Astrocyte (in vitro differentiated cells and primary cell): ENCODE measurements at regions not wholly inside any gene's neighbourhood (a gene's known extent, or its start where the extent isn't known, plus 50 kb on each side); places are given as distances from the start of the nearest gene placed in this dataset.

Experiments used
- DNase-seq: peaks from one replicate; pipeline ENCODE4 v3.0.0-alpha.2; 2010; ENCODE audit warnings: low read depth
- FAIRE-seq: peaks from 2 replicates; lab custom pipeline; 2011; peaks lifted over from hg19 to GRCh38; lab: Jason Lieb, UNC
- H2AFZ ChIP-seq: 2 replicates; pipeline ENCODE4 v1.6.0; 2012; ENCODE audit warnings: low read depth, low read length, inconsistent platforms
- H3K27ac ChIP-seq: 2 replicates; pipeline ENCODE4 v1.5.1; 2011; ENCODE audit warnings: low read depth, low read length, inconsistent platforms
- H3K27me3 ChIP-seq: 2 replicates; pipeline ENCODE4 v1.6.0; 2011; ENCODE audit warnings: low read length, inconsistent platforms; ENCODE audit not compliant: insufficient read depth
- H3K36me3 ChIP-seq: 2 replicates; pipeline ENCODE4 v1.5.1; 2011; ENCODE audit warnings: low read length, inconsistent platforms; ENCODE audit not compliant: insufficient read depth
- H3K4me1 ChIP-seq: 2 replicates; pipeline ENCODE4 v1.5.1; 2011; ENCODE audit warnings: low read length, inconsistent platforms; ENCODE audit not compliant: insufficient read depth
- H3K4me2 ChIP-seq: 2 replicates; pipeline ENCODE4 v1.6.0; 2012; ENCODE audit warnings: low read length, inconsistent platforms
- H3K4me3 ChIP-seq: 2 replicates; pipeline ENCODE4 v1.5.1; 2011; ENCODE audit warnings: low read depth, mild to moderate bottlenecking, low read length, inconsistent platforms; ENCODE audit not compliant: insufficient read depth
- H3K79me2 ChIP-seq: 2 replicates; pipeline ENCODE4 v1.6.0; 2012; ENCODE audit warnings: mild to moderate bottlenecking, low read length, inconsistent platforms; ENCODE audit not compliant: insufficient read depth
- H3K9ac ChIP-seq: 2 replicates; pipeline ENCODE4 v1.6.0; 2012; ENCODE audit warnings: mild to moderate bottlenecking, low read length, inconsistent platforms
- H3K9me3 ChIP-seq: 2 replicates; pipeline ENCODE4 v1.5.1; 2012; ENCODE audit warnings: low read depth, mild to moderate bottlenecking, low read length, inconsistent platforms; ENCODE audit not compliant: insufficient read depth
- H4K20me1 ChIP-seq: 2 replicates; pipeline ENCODE4 v1.6.0; 2012; ENCODE audit warnings: low read length, inconsistent platforms; ENCODE audit not compliant: insufficient read depth
- H3K27ac Mint-ChIP-seq: one replicate; pipeline ENCODE4 v1.8.0; 2021; ENCODE audit warnings: mild to moderate bottlenecking, mixed read lengths; ENCODE audit not compliant: unreplicated experiment
- H3K27me3 Mint-ChIP-seq: one replicate; pipeline ENCODE4 v1.8.0; 2021; ENCODE audit warnings: low read depth, mixed read lengths; ENCODE audit not compliant: unreplicated experiment
- H3K36me3 Mint-ChIP-seq: one replicate; pipeline ENCODE4 v1.8.0; 2021; ENCODE audit warnings: low read depth, mixed read lengths; ENCODE audit not compliant: unreplicated experiment
- H3K4me1 Mint-ChIP-seq: one replicate; pipeline ENCODE4 v1.8.0; 2021; ENCODE audit warnings: low read depth, mixed read lengths; ENCODE audit not compliant: unreplicated experiment
- H3K4me3 Mint-ChIP-seq: one replicate; pipeline ENCODE4 v1.8.0; 2021; ENCODE audit warnings: mild to moderate bottlenecking, moderate library complexity, mixed read lengths; ENCODE audit not compliant: unreplicated experiment
- H3K9me3 Mint-ChIP-seq: one replicate; pipeline ENCODE4 v1.8.0; 2021; ENCODE audit warnings: mild to moderate bottlenecking, mixed read lengths; ENCODE audit not compliant: unreplicated experiment
- CTCF ChIP-seq: IDR thresholded peaks from 2 replicates; pipeline ENCODE4 v1.5.1; 2011; ENCODE audit warnings: low read depth, mild to moderate bottlenecking, inconsistent platforms, low read length, moderate library complexity; ENCODE audit not compliant: insufficient read depth
- EZH2 ChIP-seq: IDR thresholded peaks from 2 replicates; pipeline ENCODE4 v1.6.1; 2012; ENCODE audit warnings: mild to moderate bottlenecking, low read length, inconsistent platforms; ENCODE audit not compliant: insufficient read depth

GRCh38 chr6:80930376-80930775 lies 822.1 kb downstream of the TENT5A start:
- H3K27ac Mint-ChIP-seq, result no peak overlapping the region
- Histone ChIP-seq H3K9me3 (no peaks in the 10 kb centered on the region), H3K4me1 (no peaks in the 10 kb centered on the region), H3K27ac (no peak overlapping the region), H3K9ac (no peak overlapping the region), H3K36me3 (no peaks in the 10 kb centered on the region), H3K79me2 (no peaks in the 10 kb centered on the region), H4K20me1 (no peaks in the 10 kb centered on the region), H2AFZ (no peak overlapping the region), H3K27me3 (no peaks in the 10 kb centered on the region), H3K4me2 (no peak overlapping the region), H3K4me3 (no peak overlapping the region)
- DNase-seq (no peak), FAIRE-seq (no peak)
- no peak for TF ChIP-seq CTCF
- TF ChIP-seq EZH2, result no peak
- H3K4me1 Mint-ChIP-seq, result no peaks in the 10 kb centered on the region
- no peaks in the 10 kb centered on the region for H3K36me3 Mint-ChIP-seq
- H3K27me3 Mint-ChIP-seq, result no peaks in the 10 kb centered on the region
- peaks cover 4% of the 10 kb centered on the region for H3K9me3 Mint-ChIP-seq
- H3K4me3 Mint-ChIP-seq, result no peak overlapping the region

GRCh38 chr6:80923816-80924215 lies 817.3 kb downstream of the BCKDHB start:
- Mint-ChIP-seq H3K4me1 (no peaks in the 10 kb centered on the region), H3K27me3 (no peaks in the 10 kb centered on the region), H3K4me3 (no peak overlapping the region), H3K9me3 (peaks cover 4% of the 10 kb centered on the region), H3K36me3 (no peaks in the 10 kb centered on the region), H3K27ac (no peak overlapping the region)
- H3K79me2 ChIP-seq, result no peaks in the 10 kb centered on the region
- no peak for TF ChIP-seq EZH2
- no peak for TF ChIP-seq CTCF
- H3K9ac ChIP-seq, result no peak overlapping the region
- H3K4me3 ChIP-seq, result no peak overlapping the region
- H3K27ac ChIP-seq, result no peak overlapping the region
- DNase-seq (no peak), FAIRE-seq (no peak)
- no peak overlapping the region for H2AFZ ChIP-seq
- H3K27me3 ChIP-seq, result no peaks in the 10 kb centered on the region
- no peak overlapping the region for H3K4me2 ChIP-seq
- no peaks in the 10 kb centered on the region for H4K20me1 ChIP-seq
- no peaks in the 10 kb centered on the region for H3K4me1 ChIP-seq
- H3K9me3 ChIP-seq, result no peaks in the 10 kb centered on the region
- no peaks in the 10 kb centered on the region for H3K36me3 ChIP-seq

- Histone ChIP-seq H3K4me3 (no peak overlapping the region), H3K27me3 (no peaks in the 10 kb centered on the region), H4K20me1 (no peaks in the 10 kb centered on the region), H3K27ac (no peak overlapping the region), H2AFZ (no peak overlapping the region), H3K9me3 (no peaks in the 10 kb centered on the region), H3K4me2 (no peak overlapping the region), H3K4me1 (no peaks in the 10 kb centered on the region), H3K79me2 (no peaks in the 10 kb centered on the region), H3K36me3 (no peaks in the 10 kb centered on the region), H3K9ac (no peak overlapping the region)
- DNase-seq (no peak), FAIRE-seq (no peak)
- H3K4me1 Mint-ChIP-seq, result no peaks in the 10 kb centered on the region
- H3K27me3 Mint-ChIP-seq, result no peaks in the 10 kb centered on the region
- H3K36me3 Mint-ChIP-seq, result no peaks in the 10 kb centered on the region
- peaks cover 4% of the 10 kb centered on the region for H3K9me3 Mint-ChIP-seq
- no peak overlapping the region for H3K27ac Mint-ChIP-seq
- no peak for TF ChIP-seq CTCF
- TF ChIP-seq EZH2, result no peak
- H3K4me3 Mint-ChIP-seq, result no peak overlapping the region
These were observed 816.5 kb downstream of the BCKDHB start for GRCh38 chr6:80922916-80923455.
